ENCODE measurements at regions not wholly inside any gene's neighbourhood (a gene's known extent, or its start where the extent isn't known, plus 50 kb on each side); places are given as distances from the start of the nearest gene placed in this dataset.

DNA sequence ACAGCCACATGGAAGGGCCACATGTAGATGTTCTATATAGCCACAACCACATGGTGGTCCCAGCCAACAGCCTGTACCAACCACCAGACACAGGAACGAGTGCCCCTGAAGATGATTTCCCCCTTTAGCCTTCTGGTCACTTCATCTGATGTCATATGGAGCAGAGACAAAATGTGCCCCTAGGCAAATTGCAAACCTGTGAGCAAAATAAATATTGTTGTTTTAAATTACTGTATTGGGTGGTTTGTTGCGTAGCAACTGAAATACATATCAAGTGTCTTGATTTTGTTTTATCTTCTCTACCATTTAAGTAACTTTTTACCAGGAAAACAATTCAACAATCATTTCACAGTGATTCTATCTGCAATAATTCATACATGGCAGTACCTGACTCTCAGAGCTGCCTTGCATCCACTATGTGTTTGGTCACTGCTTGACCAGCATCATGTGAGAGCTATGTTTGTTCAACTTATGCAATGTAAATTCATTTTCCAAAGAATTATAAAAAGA is 142.5 kb upstream of the VLDLR start:
- dilution Hi-C loops (cut with HindIII; ENCODE audit: low sequenced_read_pairs, unreplicated experiment), result no loop called here
- H3K14ac ChIP-seq (replicated peaks; ENCODE audit: low read depth, low read length), result no peak overlapping the region
- H3K18ac ChIP-seq (ENCODE audit: low read depth, low read length), result no peak overlapping the region
- WGBS, 2 experiments (ENCODE audit: extremely low coverage in 2 of 2, insufficient read length in 1 of 2), result no CpG with 5 or more reads among the region's 2 CpGs
- no peak overlapping the region for H2BK15ac ChIP-seq (ENCODE audit: low read depth, low read length)
- ATAC-seq (ENCODE audit: low read depth), result no peak
- intact Hi-C loops (cut with micrococcal nuclease), result loop anchor here (5.0 kb wide), 1 partner anchor 143 kb away; the partner anchor contains the start of gene VLDLR
- no peak overlapping the region for H3K23ac ChIP-seq (ENCODE audit: low read depth, low read length)
- H2BK20ac ChIP-seq (ENCODE audit: low read depth, low read length), result no peak overlapping the region
- no peaks in the 10 kb centered on the region for H3K36me3 ChIP-seq (ENCODE audit: control insufficient read depth, insufficient read depth, low read length)
- no peak for DNase-seq
- H2BK120ac ChIP-seq (ENCODE audit: low read depth, low read length), result no peak overlapping the region
- no peaks in the 10 kb centered on the region for H3K4me1 ChIP-seq (ENCODE audit: control insufficient read depth, insufficient read depth, low read length)
- H3K27ac ChIP-seq (ENCODE audit: insufficient read depth, low read length), result no peak overlapping the region
- no peak overlapping the region for H3K56ac ChIP-seq (ENCODE audit: extremely low read depth, insufficient read depth, low read length)
- no peaks in the 10 kb centered on the region for H3K27me3 ChIP-seq (ENCODE audit: control insufficient read depth, insufficient read depth, low read length)
- BruUV-seq (replicated peaks), result no TSS peak
- H3K4me2 ChIP-seq (ENCODE audit: low read depth, low read length), result no peak overlapping the region
- no peaks in the 10 kb centered on the region for H3K9me3 ChIP-seq (ENCODE audit: control insufficient read depth, insufficient read depth, low read length)
- no peaks in the 10 kb centered on the region for H4K20me1 ChIP-seq (ENCODE audit: insufficient read depth, low read length)
- H3K9me1 ChIP-seq (ENCODE audit: insufficient read depth, low read length), result no peaks in the 10 kb centered on the region
- H2BK5ac ChIP-seq (ENCODE audit: low read depth, low read length, poor library complexity, severe bottlenecking), result no peak overlapping the region
- no peak overlapping the region for H4K91ac ChIP-seq (ENCODE audit: insufficient read depth, low read depth, low read length)
- no peak overlapping the region for H3K4me3 ChIP-seq (ENCODE audit: insufficient read depth, low read depth, low read length)
- H3K4ac ChIP-seq (ENCODE audit: low read depth, low read length), result no peak overlapping the region
- no peak overlapping the region for H2AK5ac ChIP-seq (ENCODE audit: low read depth, low read length)
- H3K9ac ChIP-seq (ENCODE audit: low read depth, low read length), result no peak overlapping the region
- POLR2A ChIA-PET (ENCODE audit: unreplicated experiment), result no interaction called here
- H4K8ac ChIP-seq (ENCODE audit: low read depth in 2 of 2, low read length in 2 of 2), result no peak overlapping the region
- CTCF ChIA-PET, result no interaction called here
- no peaks in the 10 kb centered on the region for H3K79me1 ChIP-seq (ENCODE audit: low read depth in 1 of 2, low read length in 2 of 2)
- H2AK9ac ChIP-seq (replicated peaks; ENCODE audit: low read depth, low read length, poor library complexity), result no peak overlapping the region
- in situ Hi-C loops (cut with MboI; ENCODE audit: low sequenced_read_pairs), result no loop called here
- H4K5ac ChIP-seq (ENCODE audit: low read depth, low read length), result no peak overlapping the region
- no peak for TF ChIP-seq RFX5 (IDR thresholded peaks at IDR 0.05; ENCODE audit: low read depth, low read length)
- TF ChIP-seq BHLHE40 (IDR thresholded peaks at IDR 0.05; ENCODE audit: low read depth, low read length), result no peak
- no peak for TF ChIP-seq MXI1 (IDR thresholded peaks at IDR 0.05; ENCODE audit: borderline replicate concordance, low read depth, low read length)
- no peak for TF ChIP-seq CTCF (conservative IDR thresholded peaks at IDR 0.05; ENCODE audit: low read depth, low read length)
- no peak for TF ChIP-seq POLR2A (IDR thresholded peaks at IDR 0.05; ENCODE audit: low read depth, low read length)
- TF ChIP-seq NFE2L2 (IDR thresholded peaks at IDR 0.05; ENCODE audit: low read depth, low read length), result no peak
- TF ChIP-seq MAFK (IDR thresholded peaks at IDR 0.05; ENCODE audit: low read depth, low read length), result no peak
- TF ChIP-seq, protein P1, sequence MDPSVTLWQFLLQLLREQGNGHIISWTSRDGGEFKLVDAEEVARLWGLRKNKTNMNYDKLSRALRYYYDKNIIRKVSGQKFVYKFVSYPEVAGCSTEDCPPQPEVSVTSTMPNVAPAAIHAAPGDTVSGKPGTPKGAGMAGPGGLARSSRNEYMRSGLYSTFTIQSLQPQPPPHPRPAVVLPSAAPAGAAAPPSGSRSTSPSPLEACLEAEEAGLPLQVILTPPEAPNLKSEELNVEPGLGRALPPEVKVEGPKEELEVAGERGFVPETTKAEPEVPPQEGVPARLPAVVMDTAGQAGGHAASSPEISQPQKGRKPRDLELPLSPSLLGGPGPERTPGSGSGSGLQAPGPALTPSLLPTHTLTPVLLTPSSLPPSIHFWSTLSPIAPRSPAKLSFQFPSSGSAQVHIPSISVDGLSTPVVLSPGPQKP (IDR thresholded peaks at IDR 0.05; ENCODE audit: borderline replicate concordance, low read depth, low read length), result no peak
- TF ChIP-seq SMC3 (IDR thresholded peaks at IDR 0.05; ENCODE audit: low read depth, low read length), result no peak
- no peak for TF ChIP-seq CEBPB (IDR thresholded peaks at IDR 0.05; ENCODE audit: low read depth, low read length)
- no peak for TF ChIP-seq CHD1 (IDR thresholded peaks at IDR 0.05; ENCODE audit: low read depth, low read length)
- no peak for TF ChIP-seq FOS (IDR thresholded peaks at IDR 0.05; ENCODE audit: low read depth, low read length)
- no peak for TF ChIP-seq RAD21 (IDR thresholded peaks at IDR 0.05; ENCODE audit: low read length)
- H2AFZ ChIP-seq (replicated peaks; ENCODE audit: low read length, poor library complexity), result no peak overlapping the region

Measured in IMR-90 (cell line).